Adrenal gland (tissue), 5 donors: ENCODE measurements at regions not wholly inside any gene's neighbourhood (a gene's known extent, or its start where the extent isn't known, plus 50 kb on each side); places are given as distances from the start of the nearest gene placed in this dataset.

Experiments used
- CTCF ChIP-seq, 6 experiments: fragments of 450-650 bp in 4 of 6; fragments of 200-600 bp in 2 of 6; sonication (generic) in 1 of 6; IDR thresholded peaks; 1 replicate in 5 of 6; 2 replicates in 1 of 6; pipeline versions ENCODE4 v1.5.1 to v1.8.0; 2016 to 2021; ENCODE audit warnings: antibody characterized with exemption in 6 of 6, mild to moderate bottlenecking in 2 of 6, moderate library complexity in 1 of 6
- POLR2A ChIP-seq, 2 donors: fragments of 450-650 bp; IDR thresholded peaks; one replicate each; pipeline ENCODE4 v1.6.1; 2017; ENCODE audit warnings: antibody characterized with exemption in 2 of 2, mild to moderate bottlenecking in 2 of 2, moderate library complexity in 1 of 2
- donor health status: DM: no; HTN: no; CAD: no.

- TF ChIP-seq CTCF (IDR thresholded peaks at IDR 0.05) (no peak), POLR2A (IDR thresholded peaks at IDR 0.05) (no peak)
These were observed 271.9 kb upstream of the GATB start for GRCh38 chr4:152032722-152033131.
